ENCODE measurements at regions not wholly inside any gene's neighbourhood (a gene's known extent, or its start where the extent isn't known, plus 50 kb on each side); places are given as distances from the start of the nearest gene placed in this dataset.

DNA sequence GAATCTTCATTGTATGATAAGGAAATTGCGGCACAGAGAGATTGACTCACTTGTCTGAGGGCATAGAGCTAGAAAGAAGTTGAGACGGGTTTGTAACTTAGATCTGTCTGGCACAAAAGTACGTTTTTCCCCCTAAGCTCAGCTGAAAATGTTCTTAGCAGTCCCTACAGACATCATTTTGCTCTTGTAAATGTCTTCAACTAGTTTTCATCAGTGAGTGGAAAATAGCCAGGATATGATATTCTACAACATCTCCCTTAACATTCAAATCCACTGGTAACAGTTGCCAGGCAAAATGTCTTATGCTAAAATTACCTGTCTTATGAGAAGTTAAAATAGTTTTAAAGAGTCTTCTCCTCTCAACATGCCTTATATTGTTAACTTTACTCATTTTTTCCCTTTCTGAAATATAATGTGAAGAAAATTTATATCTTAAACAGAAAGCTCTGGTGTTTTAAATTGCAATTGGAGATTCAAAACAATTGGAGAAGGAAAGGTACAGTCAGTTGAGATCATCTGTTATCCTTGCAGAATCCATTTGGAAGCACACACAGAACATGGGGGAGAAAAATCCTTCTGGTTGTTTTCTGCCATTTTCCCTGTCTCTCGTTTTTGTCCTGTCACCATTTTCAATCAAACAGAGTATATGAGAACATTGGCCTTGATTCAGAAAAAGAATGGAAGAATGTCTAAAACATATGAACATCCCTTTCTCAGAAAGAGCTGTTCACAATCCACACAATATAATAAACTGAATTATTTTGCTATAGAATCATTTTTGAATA is 255.0 kb downstream of the TRIB2 start:
- no peak for FAIRE-seq

DNA sequence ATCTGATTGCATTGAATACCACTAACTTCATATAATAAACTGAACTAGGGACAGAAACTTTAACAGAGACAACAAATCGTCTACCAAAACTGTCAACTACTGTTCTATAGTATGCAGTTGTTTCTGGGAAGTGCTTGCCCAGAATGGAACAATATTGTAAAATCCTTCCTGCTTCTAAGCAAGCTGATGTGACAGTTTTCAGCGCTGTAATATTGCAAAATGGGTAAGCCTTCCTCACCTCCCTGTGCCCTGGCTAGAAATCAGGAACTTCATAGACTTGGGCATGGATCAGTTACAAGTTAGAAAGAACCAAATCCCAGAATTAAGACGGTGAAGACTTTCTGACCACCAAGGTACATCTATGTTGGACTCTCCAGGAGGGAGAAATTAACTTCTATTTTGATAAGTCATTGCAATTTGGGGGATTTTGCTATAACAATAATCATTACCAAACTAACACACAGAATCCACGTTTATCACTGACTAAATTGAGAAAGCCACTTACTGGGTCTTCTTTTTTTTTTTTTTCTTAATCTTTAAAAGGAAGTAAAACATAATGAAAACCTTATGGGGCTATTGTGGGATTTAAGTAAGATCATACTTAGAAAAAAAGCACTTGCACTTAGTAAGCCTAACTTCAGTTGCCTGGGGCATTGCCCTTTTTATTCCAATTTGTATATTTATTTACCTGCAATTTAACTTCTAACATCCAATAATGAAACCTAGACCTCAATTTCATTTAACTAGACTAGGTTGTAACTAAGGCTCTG is 261.5 kb downstream of the TRIB2 start:
- no peak overlapping the region for H3K27ac ChIP-seq
- TF ChIP-seq, protein P1, sequence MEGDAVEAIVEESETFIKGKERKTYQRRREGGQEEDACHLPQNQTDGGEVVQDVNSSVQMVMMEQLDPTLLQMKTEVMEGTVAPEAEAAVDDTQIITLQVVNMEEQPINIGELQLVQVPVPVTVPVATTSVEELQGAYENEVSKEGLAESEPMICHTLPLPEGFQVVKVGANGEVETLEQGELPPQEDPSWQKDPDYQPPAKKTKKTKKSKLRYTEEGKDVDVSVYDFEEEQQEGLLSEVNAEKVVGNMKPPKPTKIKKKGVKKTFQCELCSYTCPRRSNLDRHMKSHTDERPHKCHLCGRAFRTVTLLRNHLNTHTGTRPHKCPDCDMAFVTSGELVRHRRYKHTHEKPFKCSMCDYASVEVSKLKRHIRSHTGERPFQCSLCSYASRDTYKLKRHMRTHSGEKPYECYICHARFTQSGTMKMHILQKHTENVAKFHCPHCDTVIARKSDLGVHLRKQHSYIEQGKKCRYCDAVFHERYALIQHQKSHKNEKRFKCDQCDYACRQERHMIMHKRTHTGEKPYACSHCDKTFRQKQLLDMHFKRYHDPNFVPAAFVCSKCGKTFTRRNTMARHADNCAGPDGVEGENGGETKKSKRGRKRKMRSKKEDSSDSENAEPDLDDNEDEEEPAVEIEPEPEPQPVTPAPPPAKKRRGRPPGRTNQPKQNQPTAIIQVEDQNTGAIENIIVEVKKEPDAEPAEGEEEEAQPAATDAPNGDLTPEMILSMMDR (IDR thresholded peaks at IDR 0.05): no peak
- no peaks in the 10 kb centered on the region for H3K9me3 ChIP-seq
- H3K4me3 ChIP-seq: no peak overlapping the region
- ATAC-seq (peak in 2 of 4 donors; percentile 24 to 50), FAIRE-seq (no peak), DNase-seq (no peak)
- intact Hi-C loops (cut with DNase I): no loop called here
- H3K4me1 ChIP-seq: no peaks in the 10 kb centered on the region
- 48 to 52% methylated on average over 4 of the region's 4 CpGs for WGBS, 2 donors
- H3K27me3 ChIP-seq: no peaks in the 10 kb centered on the region
- no peaks in the 10 kb centered on the region for H3K36me3 ChIP-seq

More for the DNA sequence above, 255.0 kb downstream of the TRIB2 start:
- WGBS, 2 donors: 67 to 75% methylated on average over 4 of the region's 4 CpGs
- intact Hi-C loops (cut with DNase I): no loop called here
- no peak for ATAC-seq
- H3K27me3 ChIP-seq: no peaks in the 10 kb centered on the region
- no peaks in the 10 kb centered on the region for H3K4me1 ChIP-seq
- no peaks in the 10 kb centered on the region for H3K36me3 ChIP-seq
- TF ChIP-seq, protein P1 (IDR thresholded peaks at IDR 0.05): no peak
- H3K27ac ChIP-seq: no peak overlapping the region
- no peaks in the 10 kb centered on the region for H3K9me3 ChIP-seq
- no peak for DNase-seq
- H3K4me3 ChIP-seq: no peak overlapping the region

DNA sequence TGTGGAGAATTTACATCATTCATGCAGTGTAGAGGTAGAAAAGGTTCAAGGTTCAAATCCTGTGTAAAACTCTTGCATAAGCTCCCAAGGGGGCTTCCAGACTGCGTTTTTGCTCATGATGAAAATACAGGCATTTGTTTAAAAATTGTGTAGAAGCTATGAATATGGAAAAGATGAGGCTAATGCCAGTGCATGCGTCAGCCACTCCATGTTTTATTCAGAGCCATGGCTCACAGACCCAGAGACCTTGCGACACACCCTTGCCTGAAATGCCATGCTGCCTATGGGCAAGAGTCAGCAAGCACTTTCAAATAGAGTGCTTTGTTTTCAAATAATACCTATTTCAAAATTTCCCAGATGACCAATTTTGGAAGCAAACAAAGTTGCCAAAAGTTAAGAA is 262.3 kb downstream of the TRIB2 start:
- H3K9me3 ChIP-seq: no peaks in the 10 kb centered on the region
- no peaks in the 10 kb centered on the region for H3K27me3 ChIP-seq
- H3K27ac ChIP-seq: no peak overlapping the region
- no peak overlapping the region for H3K4me3 ChIP-seq
- intact Hi-C loops (cut with DNase I): no loop called here
- no peak for FAIRE-seq
- WGBS, 2 donors: 85 to 97% methylated on average over 3 of the region's 3 CpGs
- no peaks in the 10 kb centered on the region for H3K4me1 ChIP-seq
- ATAC-seq: no peak
- H3K36me3 ChIP-seq: no peaks in the 10 kb centered on the region
- TF ChIP-seq, protein P1 (IDR thresholded peaks at IDR 0.05): no peak
- DNase-seq: no peak

DNA sequence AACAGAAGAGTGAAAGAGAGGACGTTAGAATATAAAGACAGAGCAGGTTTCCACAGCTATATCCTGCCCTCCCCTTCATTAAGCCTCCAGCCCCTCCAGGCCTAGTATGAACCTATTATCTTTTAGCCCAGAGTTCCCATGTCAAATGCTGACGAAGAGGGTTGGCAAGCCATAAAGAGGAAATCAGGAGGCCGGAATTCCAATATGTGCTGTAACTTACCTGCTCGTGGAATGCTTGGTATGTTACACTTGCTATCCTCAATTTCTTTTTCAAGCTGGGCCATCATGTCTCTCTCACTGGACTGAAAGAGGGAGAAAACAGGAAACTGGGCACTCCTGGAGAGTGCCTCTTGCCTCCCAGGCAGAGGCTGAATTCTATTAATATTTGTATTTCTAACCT is 264.1 kb downstream of the TRIB2 start:
- Histone ChIP-seq H3K9me3 (no peaks in the 10 kb centered on the region), H3K27ac (no peak overlapping the region), H3K27me3 (no peaks in the 10 kb centered on the region), H3K36me3 (no peaks in the 10 kb centered on the region), H3K4me3 (no peak overlapping the region), H3K4me1 (no peaks in the 10 kb centered on the region)
- ATAC-seq: peak in 1 of 4 donors; percentile 29
- FAIRE-seq: no peak
- DNase-seq: no peak
- TF ChIP-seq, protein P1 (IDR thresholded peaks at IDR 0.05): no peak
- intact Hi-C loops (cut with DNase I): no loop called here
- whole genome bisulfite sequencing, 2 donors: 62 to 75% methylated on average over 4 of the region's 4 CpGs

Data from pancreas (tissue), 10 donors.